Neural cell (in vitro differentiated cells): ENCODE measurements at regions not wholly inside any gene's neighbourhood (a gene's known extent, or its start where the extent isn't known, plus 50 kb on each side); places are given as distances from the start of the nearest gene placed in this dataset.

ENCODE experiments used
- H2AFZ ChIP-seq: fragments of 200-600, 300-800 bp; sonication (generic), shearing (Covaris generic); 2 replicates; pipeline ENCODE4 v1.6.0; 2014; ENCODE audit warnings: low read depth, mild to moderate bottlenecking, antibody characterized with exemption, low read length, moderate library complexity
- H3F3A ChIP-seq: fragments of 200-600 bp; shearing (Covaris generic); 2 replicates; pipeline ENCODE4 v1.6.1; 2016; ENCODE audit warnings: mild to moderate bottlenecking, moderate library complexity, mixed read lengths, antibody characterized with exemption, low read length; ENCODE audit not compliant: insufficient read depth, poor library complexity, severe bottlenecking
- H3K27ac ChIP-seq: fragments of 200-600, 300-800 bp; sonication (generic), shearing (Covaris generic); 2 replicates; pipeline ENCODE4 v1.5.1; 2014; ENCODE audit warnings: mild to moderate bottlenecking, low read length, moderate library complexity
- H3K27me3 ChIP-seq: fragments of 300-800, 200-600 bp; sonication (generic), shearing (Covaris generic); 2 replicates; pipeline ENCODE4 v1.6.0; 2014; ENCODE audit warnings: mild to moderate bottlenecking, low read depth, low read length, moderate library complexity; ENCODE audit not compliant: insufficient read depth
- H3K36me3 ChIP-seq: fragments of 300-800, 200-600 bp; sonication (generic), shearing (Covaris generic); 2 replicates; pipeline ENCODE4 v1.5.1; 2014; ENCODE audit warnings: mild to moderate bottlenecking, antibody characterized with exemption, low read length, moderate library complexity; ENCODE audit not compliant: insufficient read depth
- H3K4me2 ChIP-seq: fragments of 300-800, 200-600 bp; sonication (generic), shearing (Covaris generic); 2 replicates; pipeline ENCODE4 v1.6.0; 2014; ENCODE audit warnings: mild to moderate bottlenecking, low read length
- H3K4me3 ChIP-seq: fragments of 300-800, 200-600 bp; sonication (generic), shearing (Covaris generic); 2 replicates; pipeline ENCODE4 v1.5.1; 2014; ENCODE audit warnings: mild to moderate bottlenecking, low read length, moderate library complexity
- H3K79me2 ChIP-seq: fragments of 200-600 bp; shearing (Covaris generic); replicated peaks from 2 replicates; pipeline ENCODE4 v1.6.0; 2014; ENCODE audit warnings: mild to moderate bottlenecking, low read length, moderate library complexity; ENCODE audit not compliant: insufficient read depth
- H3K9ac ChIP-seq: fragments of 300-800, 200-600 bp; sonication (generic), shearing (Covaris generic); 2 replicates; pipeline ENCODE4 v1.6.1; 2016; ENCODE audit warnings: mild to moderate bottlenecking, low read length, mixed read lengths
- H3K9me2 ChIP-seq: fragments of 200-600 bp; shearing (Covaris generic); 2 replicates; pipeline ENCODE4 v1.6.1; 2016; ENCODE audit warnings: mild to moderate bottlenecking, low read length, mixed read lengths; ENCODE audit not compliant: insufficient read depth
- H3K9me3 ChIP-seq: fragments of 200-600, 300-800 bp; sonication (generic), shearing (Covaris generic); 2 replicates; pipeline ENCODE4 v1.6.1; 2016; ENCODE audit warnings: mild to moderate bottlenecking, mixed run types, low read length, moderate library complexity, mixed read lengths
- H4K20me1 ChIP-seq: fragments of 200-600 bp; shearing (Covaris generic); 2 replicates; pipeline ENCODE4 v1.6.1; 2016; ENCODE audit warnings: mild to moderate bottlenecking, mixed run types; ENCODE audit not compliant: insufficient read depth
- EP300 ChIP-seq: fragments of 450-650 bp; conservative IDR thresholded peaks from 2 replicates; pipeline ENCODE4 v1.6.1; 2014; ENCODE audit warnings: antibody characterized with exemption, mild to moderate bottlenecking, moderate library complexity; ENCODE audit not compliant: poor library complexity, severe bottlenecking
- EZH2 ChIP-seq: fragments of 200-600, 300-800 bp; shearing (Covaris generic), sonication (generic); IDR thresholded peaks from 2 replicates; pipeline ENCODE4 v1.6.1; 2014; ENCODE audit warnings: antibody characterized with exemption, low read length, borderline replicate concordance, mild to moderate bottlenecking; ENCODE audit not compliant: insufficient read depth, poor library complexity, severe bottlenecking
- MXI1 ChIP-seq: fragments of 450-650 bp; conservative IDR thresholded peaks from 2 replicates; pipeline ENCODE4 v1.6.1; 2014; ENCODE audit warnings: antibody characterized with exemption, mild to moderate bottlenecking; ENCODE audit not compliant: poor library complexity, severe bottlenecking
- POLR2AphosphoS5 ChIP-seq: IDR thresholded peaks from 2 replicates; pipeline ENCODE4 v1.6.1; 2012
- RAD21 ChIP-seq: fragments of 450-650 bp; conservative IDR thresholded peaks from 2 replicates; pipeline ENCODE4 v1.6.1; 2014; ENCODE audit warnings: antibody characterized with exemption, mild to moderate bottlenecking, moderate library complexity
- SMC3 ChIP-seq: fragments of 450-650 bp; conservative IDR thresholded peaks from 2 replicates; pipeline ENCODE4 v1.6.1; 2014; ENCODE audit warnings: antibody characterized with exemption, mild to moderate bottlenecking, moderate library complexity; ENCODE audit not compliant: poor library complexity
- TAF1 ChIP-seq: IDR thresholded peaks from 2 replicates; pipeline ENCODE4 v1.6.1; 2012; ENCODE audit warnings: low read depth
- TF ChIP-seq, protein P1 (sequence below): fragments of 450-650 bp; IDR thresholded peaks from 2 replicates; pipeline ENCODE4 v1.5.1; 2014; ENCODE audit warnings: antibody characterized with exemption, mild to moderate bottlenecking, moderate library complexity; ENCODE audit not compliant: poor library complexity, severe bottlenecking
- TF ChIP-seq, protein P2 (sequence below): IDR thresholded peaks from 2 replicates; pipeline ENCODE4 v1.6.1; 2012; ENCODE audit warnings: borderline replicate concordance

DNA sequence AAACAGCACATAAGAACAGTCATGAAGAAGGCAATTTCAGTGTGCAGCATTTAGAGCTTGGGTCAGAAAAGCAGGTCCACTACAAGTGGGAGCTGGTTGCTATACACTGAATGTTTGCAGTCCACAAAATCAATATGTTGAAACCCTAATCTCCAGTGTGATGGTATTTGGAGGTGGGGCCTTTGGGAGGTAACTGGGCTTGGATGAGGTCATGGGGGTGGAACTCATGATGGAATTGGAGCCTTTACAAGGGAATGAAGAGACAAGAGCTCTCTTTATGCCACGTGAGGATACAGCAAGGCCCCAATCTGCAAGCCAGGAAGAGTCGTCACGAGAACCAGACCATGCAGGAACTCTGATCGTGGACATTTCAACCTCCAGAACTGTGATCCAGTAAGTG, 216.7 kb upstream of the SLC35B3 start:
- Histone ChIP-seq H3K9me2 (no peaks in the 10 kb centered on the region), H3K27me3 (no peaks in the 10 kb centered on the region), H3K4me2 (no peak overlapping the region), H3K36me3 (no peaks in the 10 kb centered on the region), H3K27ac (no peak overlapping the region), H3K79me2 (no peaks in the 10 kb centered on the region), H3K9ac (no peak overlapping the region), H4K20me1 (no peaks in the 10 kb centered on the region), H3K4me3 (no peak overlapping the region), H3F3A (no peaks in the 10 kb centered on the region), H3K9me3 (no peaks in the 10 kb centered on the region), H2AFZ (no peak overlapping the region)
- TF ChIP-seq, protein P1, sequence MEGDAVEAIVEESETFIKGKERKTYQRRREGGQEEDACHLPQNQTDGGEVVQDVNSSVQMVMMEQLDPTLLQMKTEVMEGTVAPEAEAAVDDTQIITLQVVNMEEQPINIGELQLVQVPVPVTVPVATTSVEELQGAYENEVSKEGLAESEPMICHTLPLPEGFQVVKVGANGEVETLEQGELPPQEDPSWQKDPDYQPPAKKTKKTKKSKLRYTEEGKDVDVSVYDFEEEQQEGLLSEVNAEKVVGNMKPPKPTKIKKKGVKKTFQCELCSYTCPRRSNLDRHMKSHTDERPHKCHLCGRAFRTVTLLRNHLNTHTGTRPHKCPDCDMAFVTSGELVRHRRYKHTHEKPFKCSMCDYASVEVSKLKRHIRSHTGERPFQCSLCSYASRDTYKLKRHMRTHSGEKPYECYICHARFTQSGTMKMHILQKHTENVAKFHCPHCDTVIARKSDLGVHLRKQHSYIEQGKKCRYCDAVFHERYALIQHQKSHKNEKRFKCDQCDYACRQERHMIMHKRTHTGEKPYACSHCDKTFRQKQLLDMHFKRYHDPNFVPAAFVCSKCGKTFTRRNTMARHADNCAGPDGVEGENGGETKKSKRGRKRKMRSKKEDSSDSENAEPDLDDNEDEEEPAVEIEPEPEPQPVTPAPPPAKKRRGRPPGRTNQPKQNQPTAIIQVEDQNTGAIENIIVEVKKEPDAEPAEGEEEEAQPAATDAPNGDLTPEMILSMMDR: no peak
- TF ChIP-seq POLR2AphosphoS5 (no peak), TAF1 (no peak), SMC3 (no peak), EP300 (no peak), RAD21 (no peak), MXI1 (no peak), EZH2 (no peak)
- TF ChIP-seq, protein P2, sequence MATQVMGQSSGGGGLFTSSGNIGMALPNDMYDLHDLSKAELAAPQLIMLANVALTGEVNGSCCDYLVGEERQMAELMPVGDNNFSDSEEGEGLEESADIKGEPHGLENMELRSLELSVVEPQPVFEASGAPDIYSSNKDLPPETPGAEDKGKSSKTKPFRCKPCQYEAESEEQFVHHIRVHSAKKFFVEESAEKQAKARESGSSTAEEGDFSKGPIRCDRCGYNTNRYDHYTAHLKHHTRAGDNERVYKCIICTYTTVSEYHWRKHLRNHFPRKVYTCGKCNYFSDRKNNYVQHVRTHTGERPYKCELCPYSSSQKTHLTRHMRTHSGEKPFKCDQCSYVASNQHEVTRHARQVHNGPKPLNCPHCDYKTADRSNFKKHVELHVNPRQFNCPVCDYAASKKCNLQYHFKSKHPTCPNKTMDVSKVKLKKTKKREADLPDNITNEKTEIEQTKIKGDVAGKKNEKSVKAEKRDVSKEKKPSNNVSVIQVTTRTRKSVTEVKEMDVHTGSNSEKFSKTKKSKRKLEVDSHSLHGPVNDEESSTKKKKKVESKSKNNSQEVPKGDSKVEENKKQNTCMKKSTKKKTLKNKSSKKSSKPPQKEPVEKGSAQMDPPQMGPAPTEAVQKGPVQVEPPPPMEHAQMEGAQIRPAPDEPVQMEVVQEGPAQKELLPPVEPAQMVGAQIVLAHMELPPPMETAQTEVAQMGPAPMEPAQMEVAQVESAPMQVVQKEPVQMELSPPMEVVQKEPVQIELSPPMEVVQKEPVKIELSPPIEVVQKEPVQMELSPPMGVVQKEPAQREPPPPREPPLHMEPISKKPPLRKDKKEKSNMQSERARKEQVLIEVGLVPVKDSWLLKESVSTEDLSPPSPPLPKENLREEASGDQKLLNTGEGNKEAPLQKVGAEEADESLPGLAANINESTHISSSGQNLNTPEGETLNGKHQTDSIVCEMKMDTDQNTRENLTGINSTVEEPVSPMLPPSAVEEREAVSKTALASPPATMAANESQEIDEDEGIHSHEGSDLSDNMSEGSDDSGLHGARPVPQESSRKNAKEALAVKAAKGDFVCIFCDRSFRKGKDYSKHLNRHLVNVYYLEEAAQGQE: no peak

DNA sequence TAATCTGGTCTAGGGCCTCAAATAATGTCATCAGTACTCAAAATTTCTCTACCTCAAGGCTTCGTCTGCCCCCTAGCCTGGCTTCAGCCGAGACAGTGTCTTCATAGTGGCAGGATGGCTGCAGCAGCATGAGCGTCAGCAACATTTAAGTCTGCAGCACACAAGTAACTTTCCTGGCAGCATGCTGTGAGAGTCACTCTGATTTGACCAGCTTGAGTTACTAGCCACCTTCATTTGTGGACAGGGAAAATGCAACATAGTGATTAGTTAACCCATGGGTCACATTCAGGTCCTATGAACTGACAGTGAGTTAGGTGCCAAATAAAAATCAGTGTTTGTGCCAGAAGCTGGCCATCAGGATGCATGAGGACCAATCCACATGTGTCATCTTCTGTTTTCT, 209.9 kb upstream of the SLC35B3 start:
- no peaks in the 10 kb centered on the region for H3K9me3 ChIP-seq
- no peaks in the 10 kb centered on the region for H3K36me3 ChIP-seq
- H3K79me2 ChIP-seq: no peaks in the 10 kb centered on the region
- TF ChIP-seq POLR2AphosphoS5 (no peak), SMC3 (no peak), EZH2 (no peak), TAF1 (no peak), EP300 (no peak), RAD21 (no peak), MXI1 (no peak)
- TF ChIP-seq, protein P2: no peak
- TF ChIP-seq, protein P1: no peak
- no peak overlapping the region for H3K9ac ChIP-seq
- no peaks in the 10 kb centered on the region for H4K20me1 ChIP-seq
- H3K4me2 ChIP-seq: no peak overlapping the region
- no peaks in the 10 kb centered on the region for H3F3A ChIP-seq
- no peaks in the 10 kb centered on the region for H3K9me2 ChIP-seq
- H3K4me3 ChIP-seq: no peak overlapping the region
- H3K27me3 ChIP-seq: no peaks in the 10 kb centered on the region
- no peak overlapping the region for H2AFZ ChIP-seq
- no peak overlapping the region for H3K27ac ChIP-seq
